ENCODE measurements at regions not wholly inside any gene's neighbourhood (a gene's known extent, or its start where the extent isn't known, plus 50 kb on each side); places are given as distances from the start of the nearest gene placed in this dataset.
"Not testable (repeated sequence)": the region's sequence is repeated elsewhere in the genome, so short reads cannot be mapped to it uniquely, and the experiment has no call there.

GRCh38 chr5:108696951-108697715, 50.6 kb upstream of the FER start:
- no peak for DNase-seq (ENCODE audit: low read depth in 2 of 2)

DNA sequence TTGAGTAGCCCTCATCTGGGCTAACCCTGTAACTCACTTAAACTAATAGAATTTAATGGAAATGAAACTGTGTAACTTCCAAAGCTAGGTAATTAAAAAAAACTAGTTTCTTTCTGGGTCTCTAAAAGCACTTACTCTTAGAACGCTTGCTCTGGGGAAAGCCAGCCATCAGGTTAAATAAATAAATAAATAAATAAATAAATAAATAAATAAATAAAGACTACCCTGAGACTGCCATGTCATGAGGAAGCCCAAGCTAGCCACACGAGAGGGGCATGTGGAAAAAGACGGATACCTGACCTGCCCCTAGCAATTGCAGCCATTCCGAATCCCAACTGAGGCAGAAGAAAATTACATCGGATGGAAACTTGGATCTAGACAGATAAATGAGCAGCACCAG, 51.3 kb upstream of the FER start:
- no peak for DNase-seq (ENCODE audit: low read depth in 2 of 2)

- DNase-seq (ENCODE audit: low read depth in 2 of 2): no peak
These were observed 59.2 kb upstream of the FER start for GRCh38 chr5:108688485-108688884.

- DNase-seq (ENCODE audit: low read depth in 2 of 2): no peak
These were observed 60.0 kb upstream of the FER start for GRCh38 chr5:108687595-108688200.

GRCh38 chr5:108686676-108687075, 61.0 kb upstream of the FER start:
- DNase-seq (ENCODE audit: low read depth in 2 of 2): no peak

- DNase-seq (ENCODE audit: low read depth in 2 of 2): not testable (repeated sequence)
These were observed 62.1 kb upstream of the FER start for GRCh38 chr5:108685448-108686216.

DNA sequence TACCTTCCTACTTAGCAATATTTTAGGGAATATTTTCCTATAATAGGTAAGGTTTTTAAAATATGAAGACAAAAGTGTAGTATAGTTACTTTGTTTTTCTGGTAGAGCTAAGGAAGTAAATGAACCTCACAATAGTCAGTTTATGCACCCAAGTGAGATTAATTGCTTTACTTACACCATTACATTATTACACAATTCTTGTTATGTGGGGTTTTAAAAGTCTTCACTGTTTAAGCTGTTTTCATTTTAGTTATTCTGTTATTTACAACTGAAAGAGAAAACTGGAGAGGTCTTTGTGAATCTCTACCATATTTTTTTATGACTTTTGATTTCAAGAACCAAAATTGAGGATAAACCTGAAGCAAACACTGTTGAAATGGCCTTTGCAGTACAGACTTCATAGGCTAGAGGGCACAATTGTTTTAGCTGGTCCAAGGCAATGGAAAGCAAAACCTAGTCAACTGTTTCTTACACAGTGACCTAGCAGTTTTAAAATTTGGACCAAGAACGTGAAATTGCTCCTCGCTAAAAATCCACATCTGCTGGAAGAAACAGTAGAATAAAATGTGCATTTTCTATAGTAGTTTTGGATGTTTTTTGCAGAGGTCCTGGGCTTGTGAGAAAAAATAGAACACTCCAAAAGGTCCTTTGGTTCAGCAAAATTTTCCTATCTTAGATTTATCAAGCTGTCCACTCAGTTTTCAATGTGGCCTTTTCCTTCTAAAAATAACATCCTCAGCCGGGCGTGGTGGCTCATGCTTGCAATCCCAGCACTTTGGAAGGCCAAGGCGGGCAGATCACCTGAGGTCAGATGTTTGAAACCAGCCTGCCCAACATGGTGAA, 66.4 kb upstream of the FER start:
- no peak for DNase-seq (ENCODE audit: low read depth in 2 of 2)

DNA sequence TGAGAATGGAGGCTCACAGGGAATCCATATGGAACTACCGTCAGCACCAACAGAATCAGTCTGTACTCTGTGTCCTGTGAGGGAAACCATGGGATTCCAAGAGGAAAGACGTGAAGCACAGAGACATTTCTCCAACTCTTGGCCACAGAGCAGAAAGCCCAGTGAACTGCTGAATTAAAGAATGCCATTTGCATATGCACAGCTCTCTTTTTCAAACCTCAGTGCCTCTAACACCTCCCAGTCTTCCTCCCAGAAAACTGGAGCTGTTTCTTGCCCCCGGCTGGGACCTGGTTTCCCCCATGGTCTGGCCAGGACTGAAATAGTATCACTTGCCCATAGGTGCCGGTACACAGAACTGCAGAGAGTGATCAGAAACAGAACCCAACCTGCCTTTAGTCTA, 69.6 kb upstream of the FER start:
- DNase-seq (ENCODE audit: low read depth in 2 of 2): no peak

DNA sequence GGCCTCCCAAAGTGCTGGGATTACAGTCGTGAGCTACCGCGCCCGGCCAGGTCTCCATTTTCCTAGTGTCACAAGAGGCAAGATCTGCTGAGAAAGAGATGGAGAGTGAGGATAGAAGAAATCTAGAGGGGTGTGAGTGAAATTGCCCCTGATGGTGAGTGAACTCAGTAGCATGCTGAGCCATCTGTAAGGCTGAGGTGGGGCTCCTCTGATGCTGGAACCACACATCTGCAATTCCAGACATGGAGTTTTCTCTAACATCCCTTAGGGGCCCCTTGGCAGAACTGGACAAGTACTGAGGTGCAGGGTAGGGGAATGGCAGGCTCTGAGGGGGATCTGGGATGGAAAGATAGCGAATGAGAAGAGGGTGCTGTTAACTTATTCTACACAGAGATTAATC, 72.0 kb upstream of the FER start:
- no peak for DNase-seq (ENCODE audit: low read depth in 2 of 2)

GRCh38 chr5:108672639-108673038, 75.1 kb upstream of the FER start:
- DNase-seq (ENCODE audit: low read depth in 2 of 2): no peak

DNA sequence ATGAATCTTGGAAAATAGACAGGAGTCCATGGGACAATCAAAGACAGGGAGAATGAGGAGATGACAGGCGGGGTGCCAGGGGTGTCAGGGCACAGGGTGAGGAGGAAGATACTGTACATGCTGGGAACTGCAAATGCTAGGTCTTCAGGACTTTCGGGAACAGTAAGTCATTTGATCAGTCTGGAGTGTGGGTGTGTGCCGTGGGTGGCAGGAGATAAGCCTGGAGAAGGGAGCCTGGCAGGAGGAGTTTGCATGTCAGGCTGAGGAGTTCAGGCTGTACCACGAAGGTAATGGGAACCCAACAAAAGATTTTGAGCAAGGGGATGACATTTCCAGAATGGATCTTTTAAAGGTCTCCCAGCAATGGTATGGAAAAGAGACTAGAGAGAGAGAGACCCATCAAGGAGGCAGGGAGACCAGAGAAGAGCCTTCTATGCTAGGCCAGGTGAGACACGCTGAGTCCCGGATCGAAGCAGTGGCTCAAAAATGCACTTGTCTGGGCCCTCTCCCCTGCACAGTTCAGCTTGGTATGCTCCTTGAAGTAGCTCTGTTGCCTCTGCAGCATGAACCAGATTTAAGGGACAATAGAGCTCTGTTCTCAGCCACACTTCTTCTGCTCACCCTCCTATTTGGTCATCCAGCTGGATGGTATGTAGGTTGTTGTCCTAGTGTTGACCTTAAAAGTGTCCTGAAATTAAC, 77.0 kb upstream of the FER start:
- DNase-seq (ENCODE audit: low read depth in 2 of 2): no peak

GRCh38 chr5:108669462-108669861, 78.2 kb upstream of the FER start:
- DNase-seq (ENCODE audit: low read depth in 2 of 2): no peak

DNA sequence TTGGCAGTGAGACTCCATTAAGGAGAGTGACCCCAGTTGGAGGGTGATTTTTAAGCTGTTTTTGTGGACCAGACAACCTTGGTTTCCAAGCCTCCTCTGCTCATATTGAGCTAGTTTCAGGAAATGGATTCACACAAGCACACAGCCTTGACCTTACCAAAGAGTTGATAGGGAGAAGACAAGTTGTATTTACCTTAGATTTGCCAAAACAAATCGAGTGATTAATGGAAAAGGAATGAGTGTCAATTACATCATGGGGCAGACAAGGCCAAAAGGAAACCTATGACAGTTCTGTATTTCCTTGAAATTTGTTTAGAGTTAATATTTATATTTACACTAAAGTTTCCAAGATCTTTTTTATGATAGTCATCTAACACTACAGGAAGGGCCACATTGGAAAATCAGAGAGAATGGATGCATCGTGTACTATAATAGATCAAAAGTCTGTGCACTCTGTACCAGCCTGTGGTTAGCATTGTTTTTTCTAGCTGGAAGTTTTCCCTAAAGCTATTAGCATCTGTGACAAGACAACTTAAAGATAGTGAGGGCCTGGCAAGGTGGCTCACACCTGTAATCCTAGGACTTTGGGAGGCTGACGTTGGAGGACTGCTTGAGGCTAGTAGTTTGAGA, 86.0 kb upstream of the FER start:
- DNase-seq (ENCODE audit: low read depth in 2 of 2): no peak

DNA sequence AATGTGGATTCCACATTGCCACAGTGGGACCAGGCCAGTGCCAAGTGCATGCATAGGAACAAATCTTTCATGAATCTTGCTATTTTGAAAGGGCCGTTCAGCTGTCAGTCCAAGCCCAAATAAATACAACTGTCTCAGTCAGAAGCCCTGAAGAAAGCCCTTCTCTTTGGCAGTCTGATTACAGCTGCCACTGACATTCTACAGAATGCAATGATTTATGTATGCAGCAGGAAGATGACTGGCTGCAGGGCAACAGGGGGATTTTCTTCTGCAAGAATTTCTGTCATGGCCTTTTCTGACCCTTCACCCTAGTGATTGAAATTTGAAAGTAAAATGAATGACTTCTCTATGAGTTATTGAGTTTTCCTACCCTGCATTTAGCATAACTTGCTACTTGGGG, 86.7 kb upstream of the FER start:
- no peak for DNase-seq (ENCODE audit: low read depth in 2 of 2)

DNA sequence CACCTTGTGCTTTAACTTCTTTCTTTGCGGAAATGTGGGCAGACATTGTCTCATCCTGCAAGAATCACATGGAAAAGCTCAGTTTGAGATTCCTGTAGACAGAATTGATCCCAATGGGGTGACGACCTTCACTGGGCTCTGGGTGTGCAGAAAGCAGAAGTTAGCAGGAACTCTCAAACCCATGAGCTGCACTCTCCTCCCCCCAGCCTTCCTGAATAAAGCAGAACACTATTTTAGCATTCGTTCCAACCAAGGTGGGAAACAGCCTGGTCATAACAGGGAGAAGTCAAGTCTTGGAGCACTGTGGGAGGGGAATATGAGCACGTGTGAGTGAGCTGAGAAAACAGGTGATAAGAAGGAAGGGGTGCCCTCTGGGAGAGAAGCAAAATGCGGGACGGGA, 87.4 kb upstream of the FER start:
- DNase-seq (ENCODE audit: low read depth in 2 of 2): no peak

GRCh38 chr5:108659531-108659930, 88.2 kb upstream of the FER start:
- DNase-seq (ENCODE audit: low read depth in 2 of 2): no peak

DNA sequence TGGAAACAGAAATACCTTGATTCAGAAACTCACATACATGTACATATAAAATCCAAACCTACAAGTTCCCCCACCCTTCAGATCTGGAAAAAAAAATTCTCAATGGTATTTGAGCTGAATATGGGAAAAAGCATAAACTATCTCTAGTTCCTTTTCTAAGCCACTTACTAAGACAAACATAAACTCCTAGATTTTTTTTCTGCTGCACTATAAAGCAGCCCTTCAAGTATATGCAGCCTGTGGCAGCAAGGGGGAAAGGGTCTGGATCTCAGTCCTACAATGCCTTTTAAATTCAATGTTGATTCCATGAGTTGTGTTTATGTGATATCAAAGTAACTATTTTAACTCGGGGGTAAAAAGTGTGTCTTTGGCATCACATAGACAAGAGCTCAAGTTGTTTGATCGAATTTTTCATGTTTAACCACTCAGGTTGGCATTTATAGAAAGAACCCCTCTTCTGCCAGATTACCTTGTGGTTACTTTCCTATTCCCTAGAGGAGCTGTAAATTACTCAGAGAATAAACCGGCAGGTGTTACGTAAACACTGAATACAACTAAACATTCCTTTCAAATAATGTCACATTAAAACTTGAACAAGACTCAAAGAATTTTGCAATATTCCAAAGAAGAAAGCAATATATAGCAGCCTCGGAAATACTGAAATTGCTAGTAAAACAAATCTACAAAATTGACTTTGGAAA, 91.8 kb upstream of the FER start:
- no peak for DNase-seq (ENCODE audit: low read depth in 2 of 2)

- DNase-seq (ENCODE audit: low read depth in 2 of 2): no peak
These were observed 93.6 kb upstream of the FER start for GRCh38 chr5:108654051-108654450.

DNA sequence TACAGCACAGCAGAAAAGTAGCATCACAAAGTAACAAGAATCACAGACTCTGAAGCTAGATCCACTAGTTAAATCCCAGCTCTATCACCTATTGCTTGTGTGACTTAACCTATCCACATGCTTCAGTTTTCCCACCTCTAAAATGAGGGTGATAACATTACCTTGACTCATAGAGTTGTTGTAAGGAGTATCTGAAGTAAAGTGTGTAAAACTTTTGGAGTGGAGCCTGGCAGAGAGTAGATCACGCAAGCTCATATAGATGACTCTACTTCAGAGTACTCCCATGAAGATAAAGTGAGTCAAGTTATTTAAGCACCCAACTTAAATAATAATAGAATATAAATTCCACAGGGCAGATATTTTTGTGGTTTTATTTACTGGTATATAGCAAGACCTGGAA, 94.5 kb upstream of the FER start:
- DNase-seq (ENCODE audit: low read depth in 2 of 2): no peak

GRCh38 chr5:108650997-108651396, 96.7 kb upstream of the FER start:
- no peak for DNase-seq (ENCODE audit: low read depth in 2 of 2)
